HEK293 (cell line): ENCODE measurements at regions not wholly inside any gene's neighbourhood (a gene's known extent, or its start where the extent isn't known, plus 50 kb on each side); places are given as distances from the start of the nearest gene placed in this dataset.

Experiments used
- BCL11A ChIP-seq: fragments of 450-650 bp; formaldehyde crosslinking; IDR thresholded peaks from 2 replicates; pipeline ENCODE4 v1.5.1; 2016; ENCODE audit warnings: low read depth, missing biosample characterization, missing genetic modification characterization
- CTCF ChIP-seq: fragments of 450-650 bp; formaldehyde crosslinking; IDR thresholded peaks from 2 replicates; pipeline ENCODE4 v1.5.1; 2016; ENCODE audit warnings: missing biosample characterization, missing genetic modification characterization
- KLF9 ChIP-seq: fragments of 450-650 bp; formaldehyde crosslinking; IDR thresholded peaks from 2 replicates; pipeline ENCODE4 v1.5.1; 2016; ENCODE audit warnings: missing biosample characterization, missing genetic modification characterization, low read depth
- MYNN ChIP-seq: fragments of 450-650 bp; formaldehyde crosslinking; IDR thresholded peaks from 2 replicates; pipeline ENCODE4 v1.5.1; 2016; ENCODE audit warnings: missing biosample characterization, missing genetic modification characterization, borderline replicate concordance
- MZF1 ChIP-seq: fragments of 450-650 bp; formaldehyde crosslinking; IDR thresholded peaks from 2 replicates; pipeline ENCODE4 v1.5.1; 2017; ENCODE audit warnings: missing biosample characterization, missing genetic modification characterization, borderline replicate concordance
- OSR2 ChIP-seq: fragments of 450-650 bp; formaldehyde crosslinking; IDR thresholded peaks from 2 replicates; pipeline ENCODE4 v1.5.1; 2016; ENCODE audit warnings: missing biosample characterization, missing genetic modification characterization
- YY1 ChIP-seq: fragments of 450-650 bp; formaldehyde crosslinking; IDR thresholded peaks from 2 replicates; pipeline ENCODE4 v1.5.1; 2018; ENCODE audit warnings: missing biosample characterization, missing genetic modification characterization
- ZEB2 ChIP-seq: fragments of 450-650 bp; formaldehyde crosslinking; IDR thresholded peaks from 2 replicates; pipeline ENCODE4 v1.5.1; 2016; ENCODE audit warnings: missing biosample characterization, missing genetic modification characterization
- ZNF114 ChIP-seq: fragments of 450-650 bp; formaldehyde crosslinking; IDR thresholded peaks from 2 replicates; pipeline ENCODE4 v1.5.0; 2017; ENCODE audit warnings: missing biosample characterization, missing genetic modification characterization
- ZNF121 ChIP-seq: fragments of 450-650 bp; formaldehyde crosslinking; IDR thresholded peaks from 2 replicates; pipeline ENCODE4 v1.5.1; 2016; ENCODE audit warnings: missing biosample characterization, missing genetic modification characterization
- ZNF350 ChIP-seq: fragments of 450-650 bp; formaldehyde crosslinking; IDR thresholded peaks from 2 replicates; pipeline ENCODE4 v1.5.0; 2017; ENCODE audit warnings: missing biosample characterization, mild to moderate bottlenecking, missing genetic modification characterization
- ZNF416 ChIP-seq: fragments of 450-650 bp; formaldehyde crosslinking; IDR thresholded peaks from 2 replicates; pipeline ENCODE4 v1.5.1; 2016; ENCODE audit warnings: missing biosample characterization, missing genetic modification characterization
- ZNF501 ChIP-seq: fragments of 450-650 bp; formaldehyde crosslinking; IDR thresholded peaks from 2 replicates; pipeline ENCODE4 v1.5.1; 2016; ENCODE audit warnings: missing biosample characterization, missing genetic modification characterization

- no peak for TF ChIP-seq YY1 (tag by site-specific recombination)
- no peak for TF ChIP-seq CTCF (tag by site-specific recombination)
- no peak for TF ChIP-seq MYNN (tag by site-specific recombination)
- no peak for TF ChIP-seq KLF9 (tag by site-specific recombination)
- TF ChIP-seq ZNF350 (tag by site-specific recombination), result no peak
- TF ChIP-seq ZNF501, result no peak
- no peak for TF ChIP-seq ZNF121 (tag by site-specific recombination)
- TF ChIP-seq BCL11A (tag by site-specific recombination), result no peak
- TF ChIP-seq ZNF416 (tag by site-specific recombination), result no peak
- TF ChIP-seq ZNF114 (tag by site-specific recombination), result no peak
- no peak for TF ChIP-seq MZF1 (tag by site-specific recombination)
- no peak for TF ChIP-seq ZEB2 (tag by site-specific recombination)
- TF ChIP-seq OSR2 (tag by site-specific recombination), result no peak
Measured at GRCh38 chr10:120760253-120760652, 90.9 kb upstream of the WDR11 start.
